Peyer's patch (tissue), 4 donors: ENCODE measurements at regions not wholly inside any gene's neighbourhood (a gene's known extent, or its start where the extent isn't known, plus 50 kb on each side); places are given as distances from the start of the nearest gene placed in this dataset.

Source experiments
- CTCF ChIP-seq, 6 experiments: fragments of 450-650 bp in 4 of 6; fragments of 200-600 bp in 2 of 6; sonication (generic) in 1 of 6; IDR thresholded peaks; one replicate each; pipeline ENCODE4 v1.5.1; 2017 to 2019; ENCODE audit warnings: antibody characterized with exemption in 6 of 6, mild to moderate bottlenecking in 3 of 6, moderate library complexity in 1 of 6
- POLR2A ChIP-seq, 2 donors: fragments of 450-650 bp; IDR thresholded peaks; one replicate each; pipeline ENCODE4 v1.5.1; 2017; ENCODE audit warnings: antibody characterized with exemption in 2 of 2, mild to moderate bottlenecking in 2 of 2, moderate library complexity in 2 of 2

- TF ChIP-seq POLR2A (IDR thresholded peaks at IDR 0.05) (no peak), CTCF (IDR thresholded peaks at IDR 0.05) (no peak)
These were observed 100.2 kb upstream of the MSX1 start for GRCh38 chr4:4759232-4759631.
